Amygdala (tissue), 56 donors: ENCODE measurements at regions not wholly inside any gene's neighbourhood (a gene's known extent, or its start where the extent isn't known, plus 50 kb on each side); places are given as distances from the start of the nearest gene placed in this dataset.

Source experiments
- DNase-seq, 56 donors: peaks; one replicate each; lab custom pipeline; 2025; lab: John Stamatoyannopoulos, UW

- DNase-seq, result no peak
These were observed 256.8 kb upstream of the GRAMD2B start for GRCh38 chr5:126166368-126166767.

GRCh38 chr5:126168785-126169184 lies 254.4 kb upstream of the GRAMD2B start:
- DNase-seq, result no peak

- DNase-seq, result no peak
These were observed 251.3 kb upstream of the GRAMD2B start for GRCh38 chr5:126171916-126172315.

DNA sequence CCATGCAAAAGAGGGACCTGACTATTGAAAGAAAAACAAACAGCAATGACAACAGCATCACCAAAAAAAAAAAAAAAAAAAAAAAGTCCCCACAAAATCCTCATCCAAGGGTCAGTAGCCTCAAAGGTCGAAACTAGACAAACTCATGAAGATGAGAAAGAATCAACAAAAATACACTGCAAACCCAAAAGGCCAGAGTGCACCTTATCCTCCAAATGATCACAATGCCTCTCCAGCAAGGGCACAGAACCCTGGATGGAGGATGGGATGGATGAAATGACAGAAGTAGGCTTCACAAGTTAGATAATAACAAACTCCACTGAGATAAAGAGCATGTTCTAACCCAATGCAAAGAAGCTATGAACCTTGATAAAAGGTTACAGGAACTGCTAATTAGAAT lies 250.4 kb upstream of the GRAMD2B start:
- no peak for DNase-seq

DNA sequence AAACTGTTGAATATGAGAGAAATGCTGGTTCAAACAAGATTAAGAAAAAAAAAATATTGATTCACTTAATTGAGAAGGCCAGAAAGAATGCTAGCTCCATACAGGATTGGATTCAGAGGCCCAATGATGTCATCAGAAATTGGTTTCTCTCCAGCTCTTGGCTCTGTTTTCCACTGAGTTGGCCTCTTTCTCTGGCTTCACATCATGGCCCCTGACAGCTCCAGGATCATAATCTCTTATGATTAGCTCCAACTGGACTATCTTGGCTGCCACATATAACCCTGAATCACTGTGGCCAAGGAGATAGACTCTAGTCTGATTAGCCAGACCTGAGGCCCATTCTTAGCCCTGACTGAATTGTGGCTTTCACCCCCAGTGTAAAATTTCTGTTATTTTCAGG lies 244.7 kb upstream of the GRAMD2B start:
- DNase-seq, result peak in 2 of 56 donors; percentile 1 to 3

DNA sequence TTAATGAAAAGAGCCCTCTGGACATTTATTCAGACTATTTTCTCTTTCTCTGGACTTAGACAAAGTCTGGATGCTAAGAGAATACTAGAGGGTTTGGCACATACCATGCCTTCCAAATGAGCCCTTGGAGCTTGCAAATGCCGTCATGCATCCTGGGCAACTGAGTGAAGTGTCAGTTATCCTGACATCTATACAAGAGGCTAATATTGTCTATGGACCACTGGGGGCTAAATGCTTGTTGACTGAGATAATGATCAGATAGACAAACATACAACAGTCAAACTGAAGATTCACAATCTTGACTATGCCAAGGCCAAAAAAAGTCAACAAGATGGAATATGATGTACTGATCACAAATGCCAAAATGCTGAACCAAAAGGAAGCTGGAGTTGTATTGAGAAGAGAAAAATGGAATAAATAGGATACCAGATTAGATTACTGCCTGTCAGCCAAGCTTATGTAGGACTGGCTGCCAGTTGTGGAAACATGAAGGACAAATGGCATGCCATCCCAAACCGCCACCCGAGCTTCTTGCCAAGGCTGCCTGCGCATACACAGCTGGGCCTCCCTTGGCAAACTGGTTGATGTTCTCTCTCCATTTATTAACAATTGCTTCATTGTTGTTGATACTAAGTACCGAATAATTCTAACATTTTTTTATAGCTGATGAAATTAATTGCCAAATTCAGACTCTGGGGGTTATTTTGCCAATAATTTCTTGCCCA lies 240.1 kb upstream of the GRAMD2B start:
- peak in 52 of 56 donors; percentile 1 to 84 (median 41) for DNase-seq

DNA sequence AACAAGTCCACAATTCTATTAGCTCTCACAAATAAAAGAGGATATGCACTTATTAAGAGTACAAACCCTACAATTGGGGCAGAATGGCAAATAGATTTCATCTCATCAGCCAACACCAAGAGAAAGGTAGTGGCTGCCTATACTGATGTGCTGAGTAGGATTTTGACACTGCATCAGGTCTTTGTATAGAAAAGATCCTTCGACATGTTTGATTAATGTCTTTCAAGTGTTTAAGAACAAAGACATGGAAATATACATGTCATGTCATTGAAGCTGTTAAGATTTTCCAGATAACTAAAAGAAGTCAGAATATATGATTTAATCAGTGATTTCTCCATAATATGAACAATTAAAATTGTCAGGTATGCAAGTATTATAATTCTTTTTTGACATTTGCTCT lies 238.7 kb upstream of the GRAMD2B start:
- no peak for DNase-seq

- no peak for DNase-seq
These were observed 237.0 kb upstream of the GRAMD2B start for GRCh38 chr5:126186210-126186609.

GRCh38 chr5:126188804-126189203 lies 234.4 kb upstream of the GRAMD2B start:
- DNase-seq, result no peak

DNA sequence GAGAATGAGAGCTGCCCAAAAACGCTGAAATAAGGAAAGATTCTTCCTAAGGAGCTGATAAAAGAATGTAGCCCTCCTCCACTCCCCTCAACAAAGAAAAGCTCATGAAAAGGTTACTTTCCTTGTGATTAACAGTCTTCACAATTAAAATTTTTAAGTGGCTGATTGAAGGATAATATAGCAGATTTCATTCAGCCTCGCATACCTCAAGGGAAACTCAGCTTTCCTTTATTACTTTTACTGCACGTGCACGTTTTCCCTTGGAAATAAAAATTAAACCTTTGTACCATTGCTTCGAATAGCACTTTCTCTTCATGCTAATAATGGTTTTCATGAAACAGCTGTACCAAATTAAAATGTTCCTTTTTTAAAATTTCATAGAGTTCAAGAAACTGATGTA lies 234.0 kb upstream of the GRAMD2B start:
- no peak for DNase-seq

DNA sequence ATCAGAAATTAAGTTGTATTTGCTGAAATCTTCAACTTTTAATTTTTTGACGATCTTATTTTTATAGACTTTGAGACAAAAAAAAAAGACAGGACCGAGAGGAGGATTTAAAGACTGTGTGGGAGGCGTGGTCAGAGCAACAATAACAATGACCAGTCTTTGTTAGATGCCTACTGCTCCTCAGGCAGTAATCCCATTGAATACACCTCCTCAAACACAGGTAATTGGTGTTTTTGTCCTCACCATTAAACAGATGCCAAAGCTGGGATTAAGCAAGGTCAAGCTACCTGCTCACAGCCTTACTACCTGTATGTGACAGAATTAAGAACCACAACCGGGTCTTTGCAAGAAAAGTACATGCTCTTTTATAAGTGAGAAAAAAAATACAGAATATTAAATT lies 233.3 kb upstream of the GRAMD2B start:
- no peak for DNase-seq

DNA sequence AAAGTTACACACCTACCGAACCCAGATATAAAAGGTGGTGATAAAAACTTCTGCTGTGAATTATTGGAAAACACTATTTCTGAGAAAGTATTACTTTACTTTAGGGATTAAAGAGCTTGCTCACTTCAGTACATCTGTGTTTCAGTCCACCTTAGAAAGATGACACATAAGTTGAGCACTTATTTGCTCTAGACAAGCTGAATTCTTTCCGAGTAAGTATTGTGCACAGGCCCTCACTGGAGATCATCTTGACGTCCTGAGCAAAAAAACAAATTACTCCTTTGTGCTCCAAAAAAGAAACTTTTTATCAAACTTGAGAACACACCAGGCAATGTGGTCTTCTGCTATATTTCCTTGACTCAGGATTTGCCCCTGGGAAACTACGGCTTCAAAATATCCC lies 231.0 kb upstream of the GRAMD2B start:
- DNase-seq, result no peak

GRCh38 chr5:126195410-126196100 lies 227.7 kb upstream of the GRAMD2B start:
- DNase-seq, result no peak

- DNase-seq, result no peak
These were observed 224.7 kb upstream of the GRAMD2B start for GRCh38 chr5:126198531-126198930.

GRCh38 chr5:126199467-126199866 lies 223.7 kb upstream of the GRAMD2B start:
- DNase-seq, result no peak

GRCh38 chr5:126208691-126209090 lies 214.5 kb upstream of the GRAMD2B start:
- no peak for DNase-seq

DNA sequence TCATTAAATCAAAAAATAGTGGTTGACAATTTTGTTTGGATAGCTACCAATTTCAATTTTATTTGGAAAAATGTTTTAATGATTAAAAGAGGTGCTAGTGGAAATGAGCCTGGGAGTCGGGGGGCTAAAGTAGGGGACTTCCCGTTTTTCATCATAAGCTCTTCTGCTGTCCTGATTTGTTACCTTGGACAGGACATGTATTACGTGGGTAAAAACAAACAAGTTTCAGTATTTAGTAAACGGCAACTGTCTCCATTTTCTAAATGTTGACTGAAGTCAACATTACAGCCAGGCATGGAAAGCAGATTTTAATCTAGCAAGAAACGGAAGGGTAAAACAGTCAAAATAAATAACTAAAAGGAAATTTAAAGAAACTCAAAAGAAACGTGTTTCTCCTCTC lies 212.3 kb upstream of the GRAMD2B start:
- DNase-seq, result no peak

DNA sequence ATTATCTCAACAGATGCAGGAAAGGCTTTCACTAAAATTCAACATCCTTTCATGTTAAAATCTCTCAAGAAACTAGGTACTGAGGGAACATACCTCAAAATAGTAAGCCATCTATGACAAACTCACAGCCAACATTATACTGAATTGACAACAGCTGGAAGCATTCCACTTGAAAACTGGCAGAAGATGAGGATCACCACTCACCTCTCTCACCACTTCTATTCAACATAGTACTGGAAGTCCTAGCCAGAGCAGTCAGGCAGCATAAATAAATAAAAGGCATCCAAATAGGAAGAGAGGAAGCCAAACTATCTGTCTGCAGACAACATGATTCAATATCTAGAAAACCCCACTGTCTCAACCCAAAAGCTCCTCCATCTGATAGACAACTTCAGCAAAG lies 203.6 kb upstream of the GRAMD2B start:
- DNase-seq, result no peak

- DNase-seq, result no peak
These were observed 202.5 kb upstream of the GRAMD2B start for GRCh38 chr5:126220725-126221124.

GRCh38 chr5:126228934-126229333 lies 194.3 kb upstream of the GRAMD2B start:
- DNase-seq, result no peak

DNA sequence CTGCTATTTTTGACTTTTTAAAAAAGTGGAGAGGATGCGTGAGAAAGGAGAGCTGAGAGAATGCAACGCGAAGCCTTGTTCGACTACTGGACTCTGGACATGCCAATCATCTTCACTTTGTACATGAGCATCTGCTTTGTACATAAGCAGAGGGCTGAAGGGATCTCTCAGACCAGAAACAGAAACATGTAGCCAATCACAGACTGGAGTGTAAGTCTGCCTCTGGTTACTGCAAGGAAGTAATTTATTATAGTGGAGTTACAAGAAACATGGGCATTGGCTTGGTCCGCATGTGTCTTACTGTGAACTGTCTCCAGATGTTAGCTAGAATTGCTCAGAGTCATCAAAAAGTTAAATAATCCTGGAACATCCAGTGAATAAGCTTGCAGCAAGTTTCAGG lies 190.0 kb upstream of the GRAMD2B start:
- no peak for DNase-seq

DNA sequence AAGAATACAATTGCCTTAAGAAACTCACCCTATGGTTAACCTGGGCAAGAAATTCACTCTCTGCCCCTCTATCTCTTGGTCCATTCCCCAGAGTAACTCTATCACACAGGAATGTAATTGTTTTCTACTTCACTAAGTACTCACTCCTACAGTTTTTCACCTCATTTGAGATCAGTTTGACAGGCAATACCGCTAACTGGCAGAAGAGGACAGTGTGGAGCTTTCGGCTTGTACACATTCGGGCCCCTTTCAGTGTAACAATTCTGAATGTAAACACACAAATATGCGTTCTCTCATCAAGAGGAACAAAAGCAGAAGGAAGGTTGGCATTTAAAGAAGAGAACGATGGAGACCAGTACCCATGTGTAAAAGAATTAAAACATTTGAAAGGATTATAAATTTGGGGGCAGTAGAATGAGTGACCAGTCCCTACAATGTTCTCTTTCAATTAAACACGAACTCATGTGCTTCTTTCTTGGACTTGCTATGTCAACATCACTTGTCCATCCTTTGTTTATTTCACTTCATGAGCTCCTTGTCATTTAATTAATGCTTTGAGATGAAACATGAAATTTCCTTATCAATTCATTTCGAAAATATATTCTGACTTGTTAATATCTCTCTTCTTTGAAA lies 188.5 kb upstream of the GRAMD2B start:
- DNase-seq, result peak in 2 of 56 donors; percentile 1 to 18
